ENCODE measurements at regions not wholly inside any gene's neighbourhood (a gene's known extent, or its start where the extent isn't known, plus 50 kb on each side); places are given as distances from the start of the nearest gene placed in this dataset.

GRCh38 chr18:29137773-29138495 is 961.0 kb upstream of the CDH2 start:
- TF ChIP-seq, protein P1, sequence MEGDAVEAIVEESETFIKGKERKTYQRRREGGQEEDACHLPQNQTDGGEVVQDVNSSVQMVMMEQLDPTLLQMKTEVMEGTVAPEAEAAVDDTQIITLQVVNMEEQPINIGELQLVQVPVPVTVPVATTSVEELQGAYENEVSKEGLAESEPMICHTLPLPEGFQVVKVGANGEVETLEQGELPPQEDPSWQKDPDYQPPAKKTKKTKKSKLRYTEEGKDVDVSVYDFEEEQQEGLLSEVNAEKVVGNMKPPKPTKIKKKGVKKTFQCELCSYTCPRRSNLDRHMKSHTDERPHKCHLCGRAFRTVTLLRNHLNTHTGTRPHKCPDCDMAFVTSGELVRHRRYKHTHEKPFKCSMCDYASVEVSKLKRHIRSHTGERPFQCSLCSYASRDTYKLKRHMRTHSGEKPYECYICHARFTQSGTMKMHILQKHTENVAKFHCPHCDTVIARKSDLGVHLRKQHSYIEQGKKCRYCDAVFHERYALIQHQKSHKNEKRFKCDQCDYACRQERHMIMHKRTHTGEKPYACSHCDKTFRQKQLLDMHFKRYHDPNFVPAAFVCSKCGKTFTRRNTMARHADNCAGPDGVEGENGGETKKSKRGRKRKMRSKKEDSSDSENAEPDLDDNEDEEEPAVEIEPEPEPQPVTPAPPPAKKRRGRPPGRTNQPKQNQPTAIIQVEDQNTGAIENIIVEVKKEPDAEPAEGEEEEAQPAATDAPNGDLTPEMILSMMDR (IDR thresholded peaks at IDR 0.05) = no peak
- no peak for TF ChIP-seq POLR2A (IDR thresholded peaks at IDR 0.05)

Data from uterus (tissue), 2 donors.